DOHH2 (cell line): ENCODE measurements at regions not wholly inside any gene's neighbourhood (a gene's known extent, or its start where the extent isn't known, plus 50 kb on each side); places are given as distances from the start of the nearest gene placed in this dataset.
"Not testable (repeated sequence)": the region's sequence is repeated elsewhere in the genome, so short reads cannot be mapped to it uniquely, and the experiment has no call there.

Source experiments
- H3F3A ChIP-seq: fragments of 200-600 bp; sonication (generic), shearing (Covaris generic); 2 replicates; pipeline ENCODE4 v1.6.0; 2016; ENCODE audit warnings: antibody characterized with exemption, mild to moderate bottlenecking; ENCODE audit not compliant: control insufficient read depth, insufficient read depth
- H3K27ac ChIP-seq: fragments of 200-600 bp; sonication (generic); 2 replicates; pipeline ENCODE4 v1.5.1; 2014; ENCODE audit warnings: low read depth, mild to moderate bottlenecking, low read length, moderate library complexity
- H3K27me3 ChIP-seq: fragments of 200-600 bp; sonication (generic); 2 replicates; pipeline ENCODE4 v1.6.1; 2014; ENCODE audit warnings: mild to moderate bottlenecking, low read length, mixed read lengths; ENCODE audit not compliant: control insufficient read depth
- H3K36me3 ChIP-seq: fragments of 200-600 bp; sonication (generic); 2 replicates; pipeline ENCODE4 v1.6.1; 2014; ENCODE audit warnings: mild to moderate bottlenecking, low read length, moderate library complexity, mixed read lengths; ENCODE audit not compliant: control insufficient read depth
- H3K4me1 ChIP-seq: fragments of 200-600 bp; sonication (generic); 2 replicates; pipeline ENCODE4 v1.6.1; 2014; ENCODE audit warnings: mild to moderate bottlenecking, low read length, mixed read lengths; ENCODE audit not compliant: control insufficient read depth
- H3K4me2 ChIP-seq: fragments of 200-600 bp; sonication (generic); 2 replicates; pipeline ENCODE4 v1.6.0; 2014; ENCODE audit warnings: mild to moderate bottlenecking, low read length, moderate library complexity
- H3K4me3 ChIP-seq: fragments of 200-600 bp; sonication (generic); 2 replicates; pipeline ENCODE4 v1.5.1; 2014; ENCODE audit warnings: mild to moderate bottlenecking, low read length, mixed read lengths
- H3K79me2 ChIP-seq: fragments of 200-600 bp; sonication (generic); 2 replicates; pipeline ENCODE4 v1.6.1; 2014; ENCODE audit warnings: mild to moderate bottlenecking, low read length, mixed read lengths; ENCODE audit not compliant: control insufficient read depth
- H3K9me2 ChIP-seq: fragments of 200-600 bp; sonication (generic); replicated peaks from 2 replicates; pipeline ENCODE4 v1.6.1; 2014; ENCODE audit warnings: mild to moderate bottlenecking, low read length, mixed read lengths; ENCODE audit not compliant: control insufficient read depth
- H3K9me3 ChIP-seq: fragments of 200-600 bp; sonication (generic); 2 replicates; pipeline ENCODE4 v1.6.1; 2014; ENCODE audit warnings: antibody characterized with exemption, low read length, mixed read lengths; ENCODE audit not compliant: control insufficient read depth, insufficient read depth
- H4K20me1 ChIP-seq: fragments of 200-600 bp; sonication (generic); 2 replicates; pipeline ENCODE4 v1.6.0; 2014; ENCODE audit warnings: low read depth, mild to moderate bottlenecking, antibody characterized with exemption, low read length, moderate library complexity; ENCODE audit not compliant: control insufficient read depth, insufficient read depth
- EZH2phosphoT487 ChIP-seq: fragments of 200-600 bp; sonication (generic); IDR thresholded peaks from 2 replicates; pipeline ENCODE4 v1.6.1; 2017; ENCODE audit warnings: borderline replicate concordance, mild to moderate bottlenecking, antibody characterized with exemption, low read length, moderate library complexity, mixed read lengths
- TF ChIP-seq, protein P1 (sequence below): fragments of 200-600 bp; sonication (generic); IDR thresholded peaks from one replicate; pipeline ENCODE4 v1.5.1; 2014; ENCODE audit warnings: antibody characterized with exemption, mild to moderate bottlenecking, low read depth, low read length; ENCODE audit not compliant: poor library complexity, severe bottlenecking

DNA sequence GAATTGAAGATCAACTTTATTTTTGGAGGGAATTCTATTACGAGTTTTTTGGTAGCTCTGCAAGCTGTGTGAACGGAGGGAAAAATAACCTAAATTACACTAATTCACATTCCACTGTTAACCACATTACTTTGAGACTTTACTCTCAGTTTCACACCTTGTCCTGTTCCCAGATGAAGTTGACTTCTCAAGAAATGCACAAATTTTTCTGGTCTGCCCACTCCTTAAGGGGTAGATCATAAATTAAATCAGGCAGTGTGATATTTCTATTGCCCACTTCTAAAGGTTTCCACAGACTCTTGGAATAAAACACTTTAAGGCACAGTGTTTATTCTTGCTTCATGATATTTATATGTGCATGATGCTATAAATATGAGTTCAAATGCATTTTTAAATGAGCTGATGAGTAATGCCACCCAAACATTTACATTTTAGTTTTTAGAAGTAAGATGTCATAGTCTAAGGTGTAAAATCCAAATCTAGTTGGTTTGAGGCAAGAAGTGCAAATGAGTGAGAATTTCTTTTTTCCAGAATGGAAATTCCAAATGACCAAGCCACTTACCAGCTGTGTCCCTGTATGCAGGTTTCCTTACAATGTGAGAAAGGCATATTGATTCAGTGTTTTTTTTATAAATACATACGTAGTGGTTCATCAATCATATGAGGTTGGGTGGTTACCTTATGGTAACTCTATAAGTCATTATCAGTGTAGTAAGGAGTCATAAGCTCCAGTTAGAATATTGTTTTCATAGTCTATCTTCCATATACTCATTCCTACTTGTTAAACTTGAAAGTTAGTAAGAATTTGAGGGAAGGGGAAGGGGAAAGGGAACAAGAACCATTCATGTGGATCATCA is 437.7 kb upstream of the MEF2C start:
- Histone ChIP-seq H3F3A (no peaks in the 10 kb centered on the region), H3K9me3 (no peaks in the 10 kb centered on the region), H3K4me3 (no peak overlapping the region), H4K20me1 (no peaks in the 10 kb centered on the region), H3K4me1 (peaks cover 9% of the 10 kb centered on the region), H3K79me2 (no peaks in the 10 kb centered on the region), H3K36me3 (no peaks in the 10 kb centered on the region), H3K4me2 (no peak overlapping the region), H3K27ac (no peak overlapping the region), H3K9me2 (no peaks in the 10 kb centered on the region), H3K27me3 (no peaks in the 10 kb centered on the region)
- TF ChIP-seq, protein P1, sequence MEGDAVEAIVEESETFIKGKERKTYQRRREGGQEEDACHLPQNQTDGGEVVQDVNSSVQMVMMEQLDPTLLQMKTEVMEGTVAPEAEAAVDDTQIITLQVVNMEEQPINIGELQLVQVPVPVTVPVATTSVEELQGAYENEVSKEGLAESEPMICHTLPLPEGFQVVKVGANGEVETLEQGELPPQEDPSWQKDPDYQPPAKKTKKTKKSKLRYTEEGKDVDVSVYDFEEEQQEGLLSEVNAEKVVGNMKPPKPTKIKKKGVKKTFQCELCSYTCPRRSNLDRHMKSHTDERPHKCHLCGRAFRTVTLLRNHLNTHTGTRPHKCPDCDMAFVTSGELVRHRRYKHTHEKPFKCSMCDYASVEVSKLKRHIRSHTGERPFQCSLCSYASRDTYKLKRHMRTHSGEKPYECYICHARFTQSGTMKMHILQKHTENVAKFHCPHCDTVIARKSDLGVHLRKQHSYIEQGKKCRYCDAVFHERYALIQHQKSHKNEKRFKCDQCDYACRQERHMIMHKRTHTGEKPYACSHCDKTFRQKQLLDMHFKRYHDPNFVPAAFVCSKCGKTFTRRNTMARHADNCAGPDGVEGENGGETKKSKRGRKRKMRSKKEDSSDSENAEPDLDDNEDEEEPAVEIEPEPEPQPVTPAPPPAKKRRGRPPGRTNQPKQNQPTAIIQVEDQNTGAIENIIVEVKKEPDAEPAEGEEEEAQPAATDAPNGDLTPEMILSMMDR, result no peak
- TF ChIP-seq EZH2phosphoT487, result no peak

DNA sequence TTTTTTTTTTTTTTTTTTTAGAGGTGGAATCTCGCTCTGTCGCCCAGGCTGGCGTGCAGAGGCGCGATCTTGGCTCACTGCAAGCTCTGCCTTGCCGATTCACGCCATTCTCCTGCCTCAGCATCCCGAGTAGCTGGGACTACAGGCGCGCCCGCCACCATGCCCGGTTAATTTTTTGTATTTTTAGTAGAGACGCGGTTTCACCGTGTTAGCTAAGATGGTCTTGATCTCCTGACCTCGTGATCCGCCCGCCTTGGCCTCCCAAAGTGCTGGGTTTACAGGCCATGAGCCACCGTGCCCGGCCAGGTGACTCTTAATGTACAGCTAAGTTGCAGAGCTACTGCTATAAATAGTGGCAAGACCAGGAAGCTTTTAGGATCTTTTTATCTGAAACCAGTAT is 434.9 kb upstream of the MEF2C start:
- not testable (repeated sequence) for H3K27ac ChIP-seq, H3K79me2 ChIP-seq, H3K9me2 ChIP-seq, H3K27me3 ChIP-seq, H3K36me3 ChIP-seq, H3K9me3 ChIP-seq, H3K4me2 ChIP-seq, H4K20me1 ChIP-seq, H3F3A ChIP-seq, H3K4me3 ChIP-seq
- H3K4me1 ChIP-seq, result peaks cover 12% of the 10 kb centered on the region

DNA sequence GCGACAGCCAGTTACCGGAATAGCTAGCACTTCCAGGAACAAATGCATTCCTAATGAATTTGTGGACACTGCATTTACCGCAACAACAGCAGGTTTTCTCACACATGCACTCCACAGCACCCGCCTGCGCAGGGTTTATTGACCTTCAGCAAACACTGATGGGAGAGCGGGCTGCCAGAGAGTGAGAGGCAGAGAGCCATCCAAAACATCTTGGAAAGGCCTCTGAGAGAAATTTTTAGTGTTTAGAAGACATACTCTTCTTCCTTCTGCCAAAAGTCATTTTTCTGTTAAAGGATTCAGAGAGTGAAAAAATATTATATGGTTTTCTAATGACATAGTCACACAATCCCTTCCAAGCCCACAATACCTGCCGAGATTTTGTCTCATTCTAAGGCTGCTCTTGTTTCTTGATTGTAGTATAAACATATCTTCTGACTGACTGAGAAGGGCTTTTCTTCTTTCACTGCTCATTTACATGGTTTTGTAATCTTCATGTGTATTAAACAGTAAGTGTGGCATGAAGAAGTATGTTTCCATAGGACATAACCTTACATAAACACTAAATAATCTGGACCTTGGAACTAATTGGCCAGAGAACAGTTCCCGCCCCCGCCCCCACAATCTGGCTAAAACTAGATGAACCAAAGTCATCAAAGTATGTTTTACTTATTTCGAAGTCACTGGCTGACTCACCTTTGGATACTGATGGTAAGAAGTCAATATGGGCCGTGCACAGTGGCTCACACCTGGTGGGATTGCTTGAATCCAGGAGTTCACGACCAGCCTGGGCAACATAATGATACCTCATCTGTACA is 432.5 kb upstream of the MEF2C start:
- TF ChIP-seq, protein P1, result no peak
- no peak for TF ChIP-seq EZH2phosphoT487
- H3K9me3 ChIP-seq, result no peaks in the 10 kb centered on the region
- no peak overlapping the region for H3K4me2 ChIP-seq
- no peaks in the 10 kb centered on the region for H3K79me2 ChIP-seq
- no peaks in the 10 kb centered on the region for H3K9me2 ChIP-seq
- no peaks in the 10 kb centered on the region for H4K20me1 ChIP-seq
- H3K27ac ChIP-seq, result no peak overlapping the region
- no peaks in the 10 kb centered on the region for H3K36me3 ChIP-seq
- H3K4me1 ChIP-seq, result peaks cover 12% of the 10 kb centered on the region
- no peaks in the 10 kb centered on the region for H3K27me3 ChIP-seq
- no peaks in the 10 kb centered on the region for H3F3A ChIP-seq
- H3K4me3 ChIP-seq, result no peak overlapping the region
